ENCODE measurements at regions not wholly inside any gene's neighbourhood (a gene's known extent, or its start where the extent isn't known, plus 50 kb on each side); places are given as distances from the start of the nearest gene placed in this dataset.

- DNase-seq: no peak
These were observed 1115.0 kb downstream of the CDH18 start for GRCh38 chr5:18872978-18873377.

GRCh38 chr5:18876565-18876964, 1111.4 kb downstream of the CDH18 start:
- no peak for DNase-seq

- no peak for DNase-seq
These were observed 1106.4 kb downstream of the CDH18 start for GRCh38 chr5:18881615-18882014.

GRCh38 chr5:18882154-18882553, 1105.8 kb downstream of the CDH18 start:
- no peak for DNase-seq

GRCh38 chr5:18888821-18889220, 1099.2 kb downstream of the CDH18 start:
- no peak for DNase-seq

- no peak for DNase-seq
These were observed 1087.4 kb downstream of the CDH18 start for GRCh38 chr5:18900644-18901043.

- DNase-seq: no peak
These were observed 1067.0 kb downstream of the CDH18 start for GRCh38 chr5:18920966-18921365.

- DNase-seq: no peak
These were observed 1055.9 kb downstream of the CDH18 start for GRCh38 chr5:18932081-18932480.

- no peak for DNase-seq
These were observed 1043.2 kb downstream of the CDH18 start for GRCh38 chr5:18944771-18945170.

- DNase-seq: no peak
These were observed 1033.8 kb downstream of the CDH18 start for GRCh38 chr5:18954239-18954638.

- DNase-seq: no peak
These were observed 1028.5 kb downstream of the CDH18 start for GRCh38 chr5:18959535-18959934.

- DNase-seq: no peak
These were observed 1026.8 kb downstream of the CDH18 start for GRCh38 chr5:18961234-18961633.

GRCh38 chr5:18965893-18966292, 1022.1 kb downstream of the CDH18 start:
- no peak for DNase-seq

GRCh38 chr5:18967637-18968036, 1020.4 kb downstream of the CDH18 start:
- DNase-seq: no peak

GRCh38 chr5:18968966-18969365, 1019.0 kb downstream of the CDH18 start:
- DNase-seq: no peak

- no peak for DNase-seq
These were observed 1018.0 kb downstream of the CDH18 start for GRCh38 chr5:18970000-18970399.

GRCh38 chr5:18972177-18972576, 1015.8 kb downstream of the CDH18 start:
- DNase-seq: no peak

- no peak for DNase-seq
These were observed 1012.4 kb downstream of the CDH18 start for GRCh38 chr5:18975624-18976023.

GRCh38 chr5:18977880-18978279, 1010.1 kb downstream of the CDH18 start:
- DNase-seq: no peak

- DNase-seq: no peak
These were observed 1003.4 kb downstream of the CDH18 start for GRCh38 chr5:18984559-18985080.

- DNase-seq: no peak
These were observed 1002.7 kb downstream of the CDH18 start for GRCh38 chr5:18985171-18985758.

- DNase-seq: no peak
These were observed 1000.9 kb downstream of the CDH18 start for GRCh38 chr5:18987101-18987500.

GRCh38 chr5:18990852-18991251, 997.1 kb downstream of the CDH18 start:
- no peak for DNase-seq

- no peak for DNase-seq
These were observed 995.7 kb downstream of the CDH18 start for GRCh38 chr5:18992264-18992663.

- no peak for DNase-seq
These were observed 988.5 kb downstream of the CDH18 start for GRCh38 chr5:18999478-18999877.

Data from GDM1 (cell line).